Activated T-cell treated with anti-CD3 and anti-CD28 coated beads for 4 hours (primary cell): ENCODE measurements at regions not wholly inside any gene's neighbourhood (a gene's known extent, or its start where the extent isn't known, plus 50 kb on each side); places are given as distances from the start of the nearest gene placed in this dataset.

ENCODE experiments used
- DNase-seq: peaks from one replicate; pipeline ENCODE4 v3.0.0-alpha.2; 2020

DNA sequence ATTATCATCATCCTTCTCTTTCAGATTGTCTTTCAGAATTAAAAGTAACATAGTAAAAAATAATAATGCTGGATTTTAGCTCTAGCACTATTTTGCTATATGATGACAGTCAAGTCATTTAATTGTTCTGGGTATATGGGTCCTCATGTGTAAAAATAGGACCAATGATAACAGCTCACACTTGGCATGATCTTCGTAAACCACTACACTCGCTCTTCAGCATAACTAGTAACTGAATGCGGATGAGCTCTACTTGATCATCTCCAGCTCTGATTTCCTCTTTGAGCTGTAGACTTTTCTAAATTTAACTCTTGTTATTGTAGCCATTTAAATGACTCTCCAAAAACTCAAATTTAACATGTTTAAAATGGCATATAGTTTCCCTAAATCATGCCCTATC, 831.8 kb upstream of the HS3ST1 start:
- DNase-seq: no peak

DNA sequence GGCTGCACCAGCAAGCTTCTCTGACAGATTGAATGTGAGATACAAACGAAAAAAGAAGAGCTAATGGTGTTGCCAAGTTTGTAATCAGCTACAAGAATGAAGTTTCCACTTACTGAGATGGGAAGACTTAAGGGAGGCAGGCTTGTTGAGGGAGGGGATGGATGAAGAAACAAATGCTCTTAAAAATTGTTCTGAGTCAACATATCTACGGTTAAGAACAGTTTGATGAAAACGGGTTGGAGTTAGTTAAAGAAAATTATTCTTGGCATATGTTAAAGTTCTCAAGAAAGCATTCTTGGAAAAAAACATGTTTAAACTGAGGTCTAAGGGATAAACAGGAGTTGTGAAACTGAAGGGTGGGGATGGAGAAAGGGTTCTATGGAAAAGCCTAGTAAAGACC, 816.3 kb upstream of the HS3ST1 start:
- DNase-seq: no peak

DNA sequence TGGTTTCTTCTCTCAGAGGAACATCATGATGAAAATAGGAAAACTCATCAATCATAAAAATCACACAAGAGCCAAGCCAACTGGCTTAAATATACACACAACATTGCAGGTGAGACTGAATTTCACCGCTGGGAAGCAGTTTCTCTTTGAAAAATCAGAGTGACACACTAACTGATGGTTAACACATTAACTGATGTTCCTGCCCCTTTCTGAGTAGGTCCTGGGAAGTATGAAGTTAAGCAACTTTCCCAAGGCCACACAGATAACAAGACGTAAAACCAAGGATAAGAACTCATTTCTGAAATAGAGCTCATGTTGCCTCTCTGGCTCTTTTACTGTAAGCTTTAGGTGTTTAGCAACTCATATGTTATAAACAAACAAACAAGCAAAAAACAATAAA, 813.7 kb upstream of the HS3ST1 start:
- no peak for DNase-seq

DNA sequence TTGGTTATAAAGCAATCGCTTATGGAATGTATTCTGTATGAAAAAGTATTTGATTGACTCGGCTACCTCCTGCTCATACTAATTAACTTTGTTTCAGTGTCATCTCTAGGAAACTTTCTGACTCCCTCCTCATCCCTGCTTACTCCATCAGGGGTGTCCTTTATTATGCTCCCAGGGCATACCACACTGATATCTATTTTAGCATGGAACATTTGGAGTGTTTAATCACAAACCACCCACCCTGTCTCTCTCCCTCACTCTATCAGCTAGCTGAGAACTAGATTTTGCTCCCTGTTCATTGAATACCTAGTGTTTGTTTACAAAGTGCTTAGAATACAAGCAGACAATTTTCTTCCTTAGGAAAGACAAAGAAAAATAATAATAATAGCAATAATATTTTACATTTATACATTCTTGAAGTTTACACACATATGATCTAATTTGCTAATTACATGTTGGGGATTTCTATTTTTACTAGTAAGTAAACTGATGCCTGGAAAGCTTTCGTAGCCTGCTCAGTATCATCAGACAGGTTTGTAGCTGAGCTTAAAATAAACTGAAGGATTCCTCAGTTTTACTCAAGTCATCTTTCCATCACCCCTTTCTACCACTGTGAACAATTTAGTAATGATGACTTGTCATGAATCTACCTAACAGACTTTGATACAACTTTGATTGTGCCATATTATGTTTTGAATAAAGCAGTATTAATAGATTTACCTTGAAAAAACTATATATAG, 811.4 kb upstream of the HS3ST1 start:
- no peak for DNase-seq

DNA sequence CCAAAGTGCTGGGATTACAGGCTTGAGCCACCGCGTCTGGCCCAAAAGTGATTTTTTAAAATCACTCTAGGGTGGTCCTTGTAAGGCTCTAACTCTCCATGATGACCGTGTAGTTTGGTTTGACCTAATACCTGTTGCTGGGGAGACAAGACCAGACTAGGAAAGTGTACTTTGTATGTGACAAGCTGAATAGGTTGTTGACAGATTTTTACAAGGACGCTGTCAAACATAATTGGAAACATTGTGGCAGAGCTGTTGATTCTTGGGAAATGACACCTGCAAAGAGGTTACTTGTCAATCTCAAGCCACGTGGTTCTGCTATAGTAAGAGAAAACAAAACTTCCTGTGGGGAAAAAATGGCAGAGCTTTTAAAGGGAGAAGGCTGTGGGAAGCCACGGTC, 802.4 kb upstream of the HS3ST1 start:
- DNase-seq: no peak

DNA sequence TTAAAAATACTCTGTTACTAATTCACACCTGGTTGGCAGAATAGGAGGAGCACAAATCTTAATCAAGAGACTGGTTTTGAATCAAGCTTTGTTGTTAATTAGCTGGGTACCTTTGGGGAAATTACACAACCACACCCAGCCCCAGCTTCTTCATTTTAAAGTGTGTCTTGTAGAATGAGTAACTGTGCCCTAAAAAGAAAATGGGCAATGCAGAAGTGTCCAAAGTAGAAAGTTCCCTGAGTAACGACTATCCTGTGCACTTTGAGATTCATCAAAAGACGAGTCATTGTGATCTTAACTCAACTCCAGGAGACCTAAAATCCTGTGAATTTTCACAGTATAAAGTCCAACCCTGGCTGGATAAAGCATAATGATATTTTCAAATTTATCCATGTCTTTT, 792.3 kb upstream of the HS3ST1 start:
- DNase-seq: no peak

DNA sequence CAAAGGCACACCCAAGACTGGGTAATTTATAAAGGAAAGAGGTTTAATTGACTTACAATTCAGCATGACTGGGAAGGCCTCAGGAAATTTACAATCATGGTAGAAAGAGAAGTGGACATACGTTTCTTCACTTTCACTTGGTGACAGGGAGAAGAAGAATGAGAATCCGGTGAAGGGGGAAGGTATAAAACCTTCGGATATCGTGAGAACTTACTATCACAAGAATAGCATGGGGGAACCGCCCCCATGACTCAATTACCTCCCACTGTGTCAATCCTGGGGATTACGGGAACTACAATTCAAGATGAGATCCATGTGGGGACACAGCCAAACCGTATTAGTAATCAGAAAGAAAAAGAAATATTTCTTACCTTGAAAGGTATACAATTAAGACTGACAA, 782.9 kb upstream of the HS3ST1 start:
- no peak for DNase-seq

DNA sequence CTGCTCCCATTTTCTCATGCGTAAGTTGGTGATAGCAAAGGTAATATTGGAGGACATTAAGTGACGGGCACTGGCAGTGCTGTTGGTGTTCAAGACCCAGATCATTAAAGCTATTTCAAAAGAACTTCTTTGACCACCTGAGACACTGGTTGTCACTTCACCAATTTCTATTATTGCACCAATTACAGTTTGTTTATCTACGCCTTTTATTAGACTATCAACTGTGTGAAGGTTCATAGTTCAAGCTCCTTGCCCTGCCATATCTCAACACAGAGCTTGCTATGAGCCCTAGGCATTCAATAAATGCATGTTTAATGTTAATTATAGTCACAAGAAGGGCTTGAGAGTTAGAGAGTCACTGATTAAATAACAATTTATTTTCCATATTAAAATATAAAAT, 778.7 kb upstream of the HS3ST1 start:
- no peak for DNase-seq

DNA sequence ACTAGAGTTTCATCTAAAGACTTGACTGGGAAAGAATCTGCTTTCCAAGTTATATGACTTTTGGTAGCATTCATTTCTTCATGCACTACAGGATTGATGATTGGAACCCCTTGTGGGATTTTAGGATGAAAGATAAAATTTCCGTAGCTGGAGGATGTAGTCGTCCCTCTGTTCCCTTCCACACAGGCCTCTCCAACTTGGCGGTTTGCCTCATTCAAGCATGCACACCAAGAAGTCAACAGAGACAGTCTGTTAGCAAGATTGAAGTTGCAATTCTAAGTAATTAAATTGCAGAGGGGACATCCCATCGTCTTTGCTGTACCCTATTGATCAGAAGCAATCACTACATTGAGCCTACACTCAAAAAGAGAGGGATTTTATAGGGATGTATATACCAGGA, 777.4 kb upstream of the HS3ST1 start:
- no peak for DNase-seq

DNA sequence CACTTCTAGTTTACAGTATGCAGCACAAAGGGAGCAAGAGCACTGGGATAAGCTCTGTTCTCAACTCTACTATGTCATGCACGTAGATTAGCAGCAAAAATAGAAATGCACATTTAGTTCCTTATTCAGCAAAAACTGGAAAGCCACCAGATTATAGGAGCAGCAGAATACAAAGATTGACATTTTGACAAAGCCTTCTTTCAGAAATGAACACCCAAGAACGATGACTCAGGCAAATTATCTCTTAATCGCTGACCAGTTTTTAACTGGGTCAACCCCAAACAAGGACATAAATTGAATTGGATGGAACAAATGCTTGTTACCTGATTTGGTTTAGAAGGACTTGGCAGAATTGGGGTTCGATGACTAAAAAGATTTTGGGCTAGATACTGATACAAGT, 775.3 kb upstream of the HS3ST1 start:
- no peak for DNase-seq

DNA sequence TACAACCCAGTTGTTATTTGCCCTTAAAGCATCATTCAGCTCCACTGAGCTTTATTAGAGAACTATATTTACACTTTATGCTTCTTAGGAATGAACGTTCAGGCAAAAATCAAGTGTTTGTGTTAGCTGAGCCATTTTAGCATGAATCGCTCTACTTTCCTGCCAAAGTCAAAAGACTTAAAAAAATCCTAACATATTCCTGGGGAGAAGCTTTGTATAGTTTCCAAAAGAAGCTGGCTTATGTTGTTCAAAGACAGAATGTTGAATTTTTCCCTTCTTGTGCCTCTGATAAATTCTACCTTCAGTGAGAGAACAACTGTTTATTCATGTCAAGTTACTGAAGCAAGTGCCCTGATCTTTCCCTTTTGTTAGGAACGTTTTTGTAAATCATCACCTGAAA, 771.5 kb upstream of the HS3ST1 start:
- DNase-seq: no peak

DNA sequence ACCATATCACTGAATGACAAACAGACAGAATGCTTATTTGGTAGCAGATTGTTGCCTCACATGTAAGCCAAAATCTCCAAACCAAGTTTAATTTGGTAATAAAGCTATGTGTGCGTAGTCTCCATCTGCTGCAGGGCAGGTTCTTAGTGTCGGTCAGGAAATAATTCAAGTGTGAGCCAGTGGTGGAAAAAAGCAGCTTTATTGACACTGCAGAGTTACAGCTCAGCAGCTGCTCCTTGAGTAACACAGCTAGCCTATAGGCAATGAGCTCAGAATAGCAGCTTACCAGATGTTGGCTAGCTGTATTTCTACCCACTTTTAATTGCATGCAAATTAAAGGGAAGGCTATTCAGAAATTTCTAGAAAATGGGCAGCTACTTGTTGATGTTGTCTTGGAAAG, 757.8 kb upstream of the HS3ST1 start:
- no peak for DNase-seq

DNA sequence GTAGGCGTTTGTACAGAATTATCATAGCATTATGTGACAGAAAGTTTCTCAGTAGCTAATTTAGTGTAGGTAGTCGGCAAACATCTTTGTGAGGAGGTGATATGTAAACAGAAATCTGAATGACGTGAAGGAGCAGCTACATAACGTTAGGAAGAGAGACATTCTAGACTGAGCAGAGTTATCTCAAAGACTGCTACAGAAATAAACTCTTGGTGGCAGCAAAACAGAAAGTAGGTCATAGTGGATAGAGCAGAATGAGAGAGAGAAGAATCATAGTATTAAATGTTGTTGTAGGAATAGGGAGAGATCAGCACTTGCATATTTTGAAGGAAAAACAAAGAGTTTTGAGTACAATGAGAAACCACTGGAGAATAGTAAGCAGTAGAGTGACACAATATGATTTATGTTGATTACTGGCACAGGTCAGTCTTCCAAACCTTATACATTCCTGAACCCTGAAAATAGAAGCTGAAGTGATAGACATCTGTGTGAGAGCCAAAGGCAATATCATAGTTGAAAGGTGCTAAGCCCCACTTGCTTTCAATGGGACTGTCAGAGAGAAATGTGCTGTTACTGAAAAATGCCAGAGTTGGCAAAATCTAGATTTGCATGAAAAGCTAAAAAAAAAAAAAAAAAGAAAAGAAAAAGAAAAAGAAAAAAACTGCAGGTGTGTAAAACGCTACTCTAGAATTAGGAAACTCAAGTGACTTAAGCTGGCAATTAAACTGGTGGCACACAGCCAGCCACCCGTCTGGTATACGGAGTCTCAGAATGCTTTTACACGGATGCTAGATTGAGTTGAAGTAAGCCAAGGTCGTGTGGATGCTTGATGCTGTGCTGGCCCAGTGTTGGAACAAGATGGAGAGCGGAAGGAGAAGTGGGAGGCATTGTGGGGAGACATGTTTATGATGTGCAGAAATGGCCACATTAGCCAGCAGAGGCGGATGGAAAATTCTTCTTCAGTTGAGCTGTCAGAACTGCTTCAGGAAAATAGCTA, 750.2 kb upstream of the HS3ST1 start:
- no peak for DNase-seq

DNA sequence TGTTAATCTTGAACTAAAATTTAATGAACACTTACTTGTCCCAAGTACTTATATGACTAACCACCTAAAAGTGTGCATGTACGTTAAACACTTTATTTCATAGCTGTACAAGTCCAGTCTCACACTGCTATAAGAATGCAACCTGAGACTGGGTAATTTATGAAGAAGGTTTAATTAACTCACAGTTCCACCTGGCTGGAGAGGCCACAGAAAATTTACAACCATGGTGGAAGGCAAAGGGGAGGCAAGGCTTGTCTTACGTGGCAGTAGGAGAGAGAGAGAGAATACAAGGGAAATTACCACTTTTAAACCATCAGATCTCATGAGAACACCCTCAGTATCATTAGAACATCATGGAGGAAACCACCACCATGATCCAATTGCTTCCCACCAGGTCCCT, 748.7 kb upstream of the HS3ST1 start:
- no peak for DNase-seq

DNA sequence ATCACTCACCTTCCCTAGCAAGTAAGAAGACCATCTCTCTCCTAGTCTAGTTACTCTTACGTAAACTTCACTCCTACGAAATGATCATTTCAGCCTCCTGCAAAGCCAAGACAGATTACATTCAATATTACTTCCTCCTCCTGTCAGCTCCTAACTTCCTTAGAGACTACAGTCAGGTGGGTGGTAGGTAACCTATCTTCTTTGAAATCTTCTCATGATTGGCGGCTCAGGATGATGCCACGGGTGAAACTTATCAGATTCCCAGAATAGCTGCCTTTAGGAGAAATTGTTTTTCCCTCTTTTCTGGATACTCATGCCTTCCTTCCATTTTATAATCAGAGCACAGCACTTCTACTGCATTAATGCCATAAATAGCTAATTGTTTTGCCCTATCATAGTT, 744.8 kb upstream of the HS3ST1 start:
- no peak for DNase-seq

DNA sequence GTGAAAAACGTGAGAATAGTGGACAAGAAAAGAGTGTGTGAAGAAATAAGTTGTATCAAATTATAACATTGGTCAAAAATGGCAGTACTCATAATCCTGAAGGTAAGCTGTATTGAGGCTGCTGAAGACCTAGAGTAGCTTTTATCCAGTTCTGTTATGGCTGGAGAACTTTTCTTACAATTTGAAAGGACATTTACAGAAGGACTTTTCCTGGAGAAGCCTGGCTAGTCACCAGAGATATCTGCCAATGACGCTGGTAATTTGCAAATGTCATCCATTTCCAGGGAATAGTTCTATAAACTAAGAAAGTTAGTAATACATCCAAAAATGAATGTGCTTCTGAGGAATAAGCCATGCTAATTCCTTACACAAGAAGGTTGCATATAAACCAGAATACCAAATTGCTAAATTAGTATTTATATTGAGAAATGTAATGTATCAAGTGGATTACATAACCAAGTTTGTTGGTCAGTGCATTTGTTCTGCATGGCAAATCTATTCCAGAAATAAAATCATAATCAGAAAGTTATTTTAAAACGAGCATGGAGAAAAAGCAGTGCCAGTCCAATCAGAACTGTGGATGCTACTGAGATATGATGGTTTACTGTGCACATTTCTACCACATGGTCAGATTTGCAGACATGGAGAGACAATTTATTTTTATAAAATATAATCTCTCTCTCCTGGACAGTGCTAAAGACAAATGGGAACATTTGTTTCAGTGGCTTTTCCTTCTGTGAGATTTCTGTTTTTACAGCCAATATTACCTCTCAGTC, 743.7 kb upstream of the HS3ST1 start:
- DNase-seq: no peak

DNA sequence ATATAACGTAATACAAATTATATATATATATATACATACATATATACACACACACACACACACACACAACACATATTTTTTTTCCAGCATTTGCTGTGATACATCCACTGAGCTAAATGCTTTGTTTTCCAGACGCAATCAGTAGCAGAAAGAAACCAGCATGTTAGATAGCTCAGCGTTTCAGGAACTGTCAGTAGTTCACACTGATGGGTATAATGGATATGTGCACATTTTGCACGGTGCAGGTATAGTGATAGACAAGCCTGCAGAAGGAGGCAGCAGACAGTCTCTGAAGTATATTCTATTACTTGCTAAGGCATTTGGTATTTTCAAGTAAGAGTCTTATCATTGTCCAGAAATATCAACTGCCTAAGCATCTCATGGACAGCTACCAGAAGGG, 741.6 kb upstream of the HS3ST1 start:
- no peak for DNase-seq

DNA sequence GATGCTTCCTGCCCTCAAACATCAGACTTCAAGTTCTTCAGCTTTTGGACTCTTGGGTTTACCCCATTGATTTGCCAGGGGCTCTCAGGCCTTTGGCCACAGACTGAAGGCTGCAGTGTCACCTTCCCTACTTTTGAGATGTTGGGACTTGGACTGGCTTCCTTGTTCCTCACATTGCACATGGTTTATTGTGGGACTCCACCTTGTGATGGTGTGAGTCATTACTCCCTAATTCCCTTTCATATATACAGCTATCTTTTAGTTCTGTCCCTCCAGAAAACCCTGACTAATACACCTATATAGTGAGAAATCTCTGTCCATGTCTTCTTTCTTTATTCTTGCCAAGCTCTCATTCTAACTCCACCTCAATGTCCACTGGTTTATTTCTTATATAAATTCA, 736.9 kb upstream of the HS3ST1 start:
- no peak for DNase-seq

DNA sequence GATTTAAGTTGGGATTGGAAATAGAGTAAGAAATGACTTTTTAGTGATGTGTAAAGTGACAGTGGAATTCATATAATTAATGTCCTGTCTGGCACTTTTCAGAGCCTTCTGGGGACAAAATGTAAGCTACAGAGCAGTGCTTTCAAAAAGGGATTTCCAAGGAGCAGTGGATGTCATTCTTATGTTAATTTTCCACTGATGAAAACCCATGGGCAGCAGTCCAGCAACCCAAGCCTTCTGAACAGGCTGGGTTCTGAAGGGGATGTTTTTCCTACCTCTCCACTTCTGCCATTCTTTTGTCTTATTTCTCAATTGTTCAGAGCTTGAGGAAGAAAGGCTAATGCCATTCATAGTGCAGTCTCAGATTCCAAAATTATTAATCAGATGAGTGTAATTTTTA, 717.6 kb upstream of the HS3ST1 start:
- DNase-seq: no peak

DNA sequence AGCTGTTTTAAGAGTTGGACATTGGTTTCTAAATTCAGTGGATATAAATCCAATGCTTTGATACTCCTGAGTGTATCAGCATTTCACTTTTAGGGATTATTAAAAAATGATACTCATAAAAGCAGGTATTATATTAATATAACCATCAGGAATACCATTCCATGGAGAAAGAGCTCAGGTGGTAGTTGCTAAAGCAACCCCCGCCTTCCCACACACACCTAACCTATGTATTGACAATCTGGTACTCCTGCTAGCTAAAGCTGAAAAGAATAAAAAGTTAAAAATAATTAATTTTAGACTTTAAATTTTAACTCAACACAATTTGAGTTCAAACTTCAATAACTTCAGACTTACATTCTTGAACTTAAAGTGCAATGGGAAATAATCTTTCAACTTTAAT, 717.1 kb upstream of the HS3ST1 start:
- no peak for DNase-seq

DNA sequence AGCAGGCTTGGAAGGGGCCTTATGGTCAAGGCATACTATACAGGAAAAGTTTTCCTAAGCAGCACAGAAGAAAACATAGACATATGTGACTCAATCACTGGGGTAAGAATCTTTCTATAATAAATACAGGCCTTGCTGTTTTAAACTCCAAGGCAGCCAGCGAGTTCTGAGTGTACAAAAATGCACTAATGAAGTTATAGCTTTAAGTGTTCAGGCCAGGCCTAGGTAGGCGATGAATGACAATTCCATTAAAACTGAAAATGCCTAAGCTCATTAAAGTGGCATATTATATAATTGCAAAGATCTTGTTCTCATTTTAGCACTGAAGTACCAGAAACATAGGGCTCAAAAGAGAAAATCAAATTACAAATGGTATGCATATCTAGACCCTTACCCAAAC, 716.4 kb upstream of the HS3ST1 start:
- no peak for DNase-seq

DNA sequence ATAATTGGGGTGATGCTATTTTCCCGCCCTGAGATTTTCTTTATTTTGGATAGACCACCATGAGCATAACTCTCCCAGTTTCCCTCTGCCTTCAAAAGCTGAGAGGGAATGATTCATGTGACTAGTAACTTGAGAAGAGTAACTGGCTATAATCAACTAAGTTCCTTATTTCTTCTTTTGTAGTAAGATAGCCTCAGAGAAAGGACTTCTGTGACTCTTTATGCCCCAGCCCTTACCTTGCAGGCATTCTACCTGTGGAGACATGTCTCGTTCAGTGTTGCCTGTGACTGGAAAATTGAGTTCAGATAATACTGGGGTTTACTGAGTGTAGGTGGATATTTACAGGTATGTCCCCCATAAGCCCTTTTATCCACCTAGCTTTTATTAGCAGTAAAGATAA, 715.4 kb upstream of the HS3ST1 start:
- no peak for DNase-seq

DNA sequence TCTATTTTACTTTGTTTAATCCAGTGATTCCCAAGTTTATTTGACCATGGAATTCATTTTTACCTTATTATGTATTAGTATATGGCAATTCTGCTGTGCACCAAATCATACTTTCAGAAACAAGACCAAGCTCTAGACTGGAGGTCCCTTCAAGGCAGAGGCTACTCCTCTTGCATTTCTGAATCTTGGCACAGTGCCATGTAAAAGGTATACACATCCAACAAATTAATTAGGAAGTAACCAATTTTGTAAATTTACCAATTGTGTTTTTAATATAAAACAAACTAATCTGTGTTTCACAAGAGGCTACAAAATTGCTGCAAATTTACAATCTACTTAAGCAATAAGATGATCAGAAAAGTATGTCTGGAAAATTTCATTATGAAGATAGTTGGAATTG, 712.2 kb upstream of the HS3ST1 start:
- no peak for DNase-seq

DNA sequence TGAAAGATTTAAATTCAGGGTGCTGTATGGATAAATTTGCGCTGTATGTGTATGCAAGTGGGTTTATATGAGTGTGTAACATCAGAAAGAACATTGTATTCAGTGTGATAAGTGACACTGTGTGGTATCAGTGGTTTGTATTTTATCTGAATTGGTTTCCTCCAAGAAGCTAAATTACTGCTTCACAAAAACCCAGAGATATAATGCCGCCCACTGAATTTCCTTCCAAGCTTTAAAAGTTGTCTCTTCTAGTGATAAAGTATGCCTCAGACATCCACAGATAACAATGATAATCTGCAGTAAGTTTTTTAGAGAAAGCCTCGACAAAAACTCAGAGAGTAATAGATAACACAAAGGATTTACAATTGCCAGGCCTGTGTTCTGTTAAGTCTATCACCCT, 710.6 kb upstream of the HS3ST1 start:
- no peak for DNase-seq
